Fibroblast of lung (primary cell): ENCODE measurements at regions not wholly inside any gene's neighbourhood (a gene's known extent, or its start where the extent isn't known, plus 50 kb on each side); places are given as distances from the start of the nearest gene placed in this dataset.

Experiments
- CTCF ChIP-seq, 2 donors: IDR thresholded peaks in 1 of 2; conservative IDR thresholded peaks in 1 of 2; 1 replicate in 1 of 2; 2 replicates in 1 of 2; pipeline ENCODE4 v1.5.1; 2011 to 2012; ENCODE audit warnings: low read length in 2 of 2, control low read depth in 1 of 2, inconsistent platforms in 1 of 2, low read depth in 1 of 2, mild to moderate bottlenecking in 1 of 2
- EZH2 ChIP-seq: IDR thresholded peaks from 2 replicates; pipeline ENCODE4 v1.5.1; 2012; ENCODE audit warnings: low read length, control low read depth, mild to moderate bottlenecking; ENCODE audit errors: missing control alignments

DNA sequence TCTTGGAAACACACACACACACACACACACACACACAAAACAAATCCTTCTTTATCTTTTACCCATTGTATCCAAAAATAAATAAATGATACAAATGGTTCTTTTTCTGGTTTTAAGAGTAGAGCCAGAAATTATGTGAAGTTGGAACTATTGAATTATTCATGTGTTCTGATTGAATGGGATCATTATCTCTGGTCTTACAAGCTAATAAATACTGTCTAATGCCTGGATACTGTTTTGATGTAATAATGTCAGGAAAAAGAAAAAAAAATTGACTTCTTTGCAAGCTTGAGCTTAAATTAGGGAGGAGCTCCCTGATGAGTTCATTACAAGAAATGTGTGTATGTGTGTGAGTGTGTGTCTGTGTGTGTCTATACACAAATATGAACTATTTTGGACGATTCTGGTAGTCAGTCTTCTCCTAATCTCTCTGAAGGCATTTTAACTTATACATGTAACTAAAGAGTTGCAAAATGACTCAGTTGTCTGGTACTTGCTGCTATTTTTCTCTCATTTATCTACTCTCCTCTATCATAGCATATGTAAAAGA is 507.2 kb upstream of the AGTR1 start:
- no peak for TF ChIP-seq CTCF (conservative IDR thresholded peaks at IDR 0.05 in 1 of 2, IDR thresholded peaks at IDR 0.05 in 1 of 2; ENCODE audit: low read depth in 1 of 2, low read length in 2 of 2)
- TF ChIP-seq EZH2, result no peak
